Keratinocyte (primary cell): ENCODE measurements at regions not wholly inside any gene's neighbourhood (a gene's known extent, or its start where the extent isn't known, plus 50 kb on each side); places are given as distances from the start of the nearest gene placed in this dataset.
A peak's percentile ranks its signal among the peaks of the same experiment; 100 is the strongest.

Source experiments
- DNase-seq: peaks from one replicate; pipeline ENCODE4 v3.0.0-alpha.2; 2011; ENCODE audit warnings: low read depth, missing footprints, low spot score
- FAIRE-seq: peaks from 2 replicates; lab custom pipeline; 2011; peaks lifted over from hg19 to GRCh38; lab: Jason Lieb, UNC
- H2AFZ ChIP-seq: 2 replicates; pipeline ENCODE4 v1.6.0; 2012; ENCODE audit warnings: low read length, control low read depth, inconsistent platforms; ENCODE audit not compliant: control insufficient read depth
- H3K27ac ChIP-seq: 2 replicates; pipeline ENCODE4 v1.5.1; 2011; ENCODE audit warnings: low read length; ENCODE audit not compliant: control insufficient read depth, insufficient read depth
- H3K27me3 ChIP-seq: 3 replicates; pipeline ENCODE4 v1.6.0; 2011; ENCODE audit warnings: low read length; ENCODE audit not compliant: control insufficient read depth, insufficient read depth; ENCODE audit errors: extremely low read depth
- H3K36me3 ChIP-seq, 2 experiments: 2 replicates in 1 of 2; 3 replicates in 1 of 2; pipeline ENCODE4 v1.5.1; 2011; ENCODE audit warnings: low read length in 2 of 2, mild to moderate bottlenecking in 1 of 2; ENCODE audit not compliant: control insufficient read depth in 2 of 2, insufficient read depth in 2 of 2; ENCODE audit errors: extremely low read depth in 1 of 2
- H3K4me1 ChIP-seq: 3 replicates; pipeline ENCODE4 v1.5.1; 2011; ENCODE audit warnings: low read length; ENCODE audit not compliant: control insufficient read depth, insufficient read depth; ENCODE audit errors: extremely low read depth
- H3K4me2 ChIP-seq: 3 replicates; pipeline ENCODE4 v1.6.0; 2011; ENCODE audit warnings: low read depth, low read length; ENCODE audit not compliant: control insufficient read depth, insufficient read depth; ENCODE audit errors: extremely low read depth
- H3K4me3 ChIP-seq, 3 experiments: fragments of 200-600 bp in 1 of 3; sonication (generic) in 1 of 3; 2 replicates in 2 of 3; 3 replicates in 1 of 3; pipeline ENCODE4 v1.5.1; 2011 to 2016; ENCODE audit warnings: low read length in 3 of 3, mild to moderate bottlenecking in 3 of 3, control low read depth in 2 of 3, inconsistent platforms in 1 of 3, low read depth in 1 of 3, mixed read lengths in 1 of 3, mixed run types in 1 of 3, moderate library complexity in 1 of 3; ENCODE audit not compliant: control insufficient read depth in 2 of 3, insufficient read depth in 2 of 3; ENCODE audit errors: extremely low read depth in 1 of 3
- H3K79me2 ChIP-seq: 2 replicates; pipeline ENCODE4 v1.6.0; 2012; ENCODE audit warnings: low read length; ENCODE audit not compliant: control insufficient read depth, insufficient read depth
- H3K9ac ChIP-seq: 3 replicates; pipeline ENCODE4 v1.6.0; 2011; ENCODE audit warnings: low read length; ENCODE audit not compliant: control insufficient read depth, insufficient read depth; ENCODE audit errors: extremely low read depth
- H3K9me1 ChIP-seq: 3 replicates; pipeline ENCODE4 v1.6.0; 2011; ENCODE audit warnings: low read length; ENCODE audit not compliant: control insufficient read depth, insufficient read depth; ENCODE audit errors: extremely low read depth
- H3K9me3 ChIP-seq: 2 replicates; pipeline ENCODE4 v1.5.1; 2012; ENCODE audit warnings: low read depth, low read length; ENCODE audit not compliant: control insufficient read depth
- H4K20me1 ChIP-seq: 3 replicates; pipeline ENCODE4 v1.6.0; 2011; ENCODE audit warnings: low read length; ENCODE audit not compliant: control insufficient read depth, insufficient read depth; ENCODE audit errors: extremely low read depth
- CTCF ChIP-seq, 3 experiments: IDR thresholded peaks in 1 of 3; conservative IDR thresholded peaks in 1 of 3; optimal IDR thresholded peaks in 1 of 3; 2 replicates in 2 of 3; 3 replicates in 1 of 3; pipeline versions ENCODE3 to v1.5.1; 2011; ENCODE audit warnings: low read length in 3 of 3, mild to moderate bottlenecking in 3 of 3, moderate library complexity in 2 of 3, control low read depth in 1 of 3, inconsistent platforms in 1 of 3; ENCODE audit not compliant: insufficient read depth in 2 of 3; ENCODE audit errors: extremely low read depth in 1 of 3
- EZH2 ChIP-seq: IDR thresholded peaks from one replicate; pipeline ENCODE4 v1.6.1; 2012; ENCODE audit warnings: inconsistent platforms, mild to moderate bottlenecking, low read length, moderate library complexity
- dilution Hi-C: fragments of 300-500 bp; cut with MboI; formaldehyde crosslinking; loops from one replicate; pipeline ENCODE4 v1.7.0; 2020; ENCODE audit warnings: low sequenced_read_pairs; ENCODE audit not compliant: extremely low pct_ligation_motif_present

DNA sequence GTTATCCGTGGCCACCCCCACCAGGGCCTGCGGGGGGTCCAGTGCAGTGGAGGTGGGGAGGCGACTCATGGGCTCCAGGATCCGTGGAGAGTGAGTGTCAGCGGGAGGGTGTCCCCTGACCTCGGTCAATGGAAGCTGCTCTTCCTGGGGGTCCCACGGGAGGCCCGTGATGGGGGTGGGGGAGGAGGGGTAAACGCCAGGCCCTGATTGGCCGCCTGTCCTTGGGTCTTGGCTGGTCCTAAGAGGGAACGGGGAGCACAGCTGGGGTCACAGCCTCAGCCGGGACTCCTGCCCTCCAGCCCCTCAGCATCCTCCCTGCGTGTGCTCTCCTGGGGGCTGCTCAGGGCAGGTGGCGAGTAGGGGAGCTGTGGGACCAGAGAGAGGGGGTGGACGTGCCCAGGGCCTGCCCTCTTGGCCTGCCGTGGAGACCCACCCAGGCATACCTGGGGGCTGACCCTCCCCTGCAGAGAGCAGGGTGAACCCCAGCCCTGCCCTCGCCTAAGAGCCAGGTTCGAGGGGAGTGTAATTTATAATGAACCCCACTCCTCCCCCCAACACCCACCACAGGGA, 184.6 kb downstream of the GOLGA6L6 start:
- Histone ChIP-seq H3K79me2 (no peaks in the 10 kb centered on the region), H3K4me2 (no peak overlapping the region), H3K9me3 (peaks cover 70% of the 10 kb centered on the region), H3K9ac (no peak overlapping the region), H2AFZ (no peak overlapping the region), H3K27ac (no peak overlapping the region), H3K4me1 (no peaks in the 10 kb centered on the region), H4K20me1 (no peaks in the 10 kb centered on the region), H3K27me3 (no peaks in the 10 kb centered on the region), H3K4me3 (no peak overlapping the region), H3K9me1 (no peaks in the 10 kb centered on the region), H3K36me3 (no peaks in the 10 kb centered on the region)
- DNase-seq (no peak), FAIRE-seq (no peak)
- no peak for TF ChIP-seq EZH2
- no peak for TF ChIP-seq CTCF (optimal IDR thresholded peaks at IDR 0.05 in 1 of 3, IDR thresholded peaks at IDR 0.05 in 1 of 3, conservative IDR thresholded peaks at IDR 0.05 in 1 of 3; ENCODE audit: extremely low read depth in 1 of 3, insufficient read depth in 2 of 3, low read length in 3 of 3)
- dilution Hi-C loops: no loop called here

DNA sequence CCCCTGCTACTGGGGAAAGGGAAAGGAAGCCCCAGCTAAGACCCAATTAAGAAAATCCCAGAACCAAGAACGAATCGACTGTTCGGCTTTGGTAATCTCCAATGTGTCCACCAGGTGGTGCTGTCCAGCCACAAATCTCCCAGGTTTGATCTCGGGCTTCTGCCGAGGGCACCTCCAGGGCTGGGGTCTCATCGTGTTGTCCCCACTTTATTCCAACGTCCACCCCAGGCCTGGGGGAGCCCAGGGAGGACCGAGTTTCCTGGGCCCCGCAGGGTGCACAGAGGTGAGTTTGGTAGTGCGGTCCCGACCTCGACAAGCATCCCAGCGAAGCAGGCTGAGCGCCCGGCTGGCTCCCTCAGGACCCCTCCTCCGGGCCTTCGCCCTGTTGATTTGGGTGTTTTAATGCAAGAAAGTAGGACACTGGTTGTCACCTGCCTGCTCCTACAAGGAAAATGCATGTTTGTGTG, 185.1 kb downstream of the GOLGA6L6 start:
- FAIRE-seq (no peak), DNase-seq (no peak)

More for the DNA sequence above, 185.1 kb downstream of the GOLGA6L6 start:
- H3K79me2 ChIP-seq: no peaks in the 10 kb centered on the region
- peaks cover 68% of the 10 kb centered on the region for H3K9me3 ChIP-seq
- H3K27me3 ChIP-seq: no peaks in the 10 kb centered on the region
- H3K27ac ChIP-seq: no peak overlapping the region
- H3K9me1 ChIP-seq: no peaks in the 10 kb centered on the region
- H3K4me2 ChIP-seq: no peak overlapping the region
- no peak overlapping the region for H3K9ac ChIP-seq
- no peaks in the 10 kb centered on the region for H3K4me1 ChIP-seq
- no peaks in the 10 kb centered on the region for H3K36me3 ChIP-seq
- H2AFZ ChIP-seq: no peak overlapping the region
- dilution Hi-C loops: no loop called here
- TF ChIP-seq EZH2: no peak
- peak; percentile 51 to 68 (median 63) for TF ChIP-seq CTCF (optimal IDR thresholded peaks at IDR 0.05 in 1 of 3, IDR thresholded peaks at IDR 0.05 in 1 of 3, conservative IDR thresholded peaks at IDR 0.05 in 1 of 3; ENCODE audit: extremely low read depth in 1 of 3, insufficient read depth in 2 of 3, low read length in 3 of 3)
- no peak overlapping the region for H3K4me3 ChIP-seq
- no peaks in the 10 kb centered on the region for H4K20me1 ChIP-seq
